ENCODE measurements at regions not wholly inside any gene's neighbourhood (a gene's known extent, or its start where the extent isn't known, plus 50 kb on each side); places are given as distances from the start of the nearest gene placed in this dataset.

- CTCF ChIA-PET = no interaction called here
- H3K9me3 ChIP-seq (ENCODE audit: control insufficient read depth, insufficient read depth, low read length) = no peaks in the 10 kb centered on the region
- no peak overlapping the region for H3K4ac ChIP-seq (ENCODE audit: low read depth, low read length)
- in situ Hi-C loops (cut with MboI; ENCODE audit: low sequenced_read_pairs) (no loop called here), intact Hi-C loops (cut with micrococcal nuclease) (no loop called here), dilution Hi-C loops (cut with HindIII; ENCODE audit: low sequenced_read_pairs, unreplicated experiment) (no loop called here)
- H2BK20ac ChIP-seq (ENCODE audit: low read depth, low read length) = no peak overlapping the region
- H4K5ac ChIP-seq (ENCODE audit: low read depth, low read length) = no peak overlapping the region
- no peak overlapping the region for H2AK9ac ChIP-seq (replicated peaks; ENCODE audit: low read depth, low read length, poor library complexity)
- no TSS peak for BruUV-seq (replicated peaks)
- POLR2A ChIA-PET (ENCODE audit: unreplicated experiment) = no interaction called here
- no peak overlapping the region for H3K27ac ChIP-seq (ENCODE audit: insufficient read depth, low read length)
- H4K8ac ChIP-seq (ENCODE audit: low read depth in 2 of 2, low read length in 2 of 2) = no peak overlapping the region
- no peak overlapping the region for H3K9ac ChIP-seq (ENCODE audit: low read depth, low read length)
- H3K18ac ChIP-seq (ENCODE audit: low read depth, low read length) = no peak overlapping the region
- no peak overlapping the region for H2AFZ ChIP-seq (replicated peaks; ENCODE audit: low read length, poor library complexity)
- H3K4me1 ChIP-seq (ENCODE audit: control insufficient read depth, insufficient read depth, low read length) = no peaks in the 10 kb centered on the region
- no peak overlapping the region for H2BK15ac ChIP-seq (ENCODE audit: low read depth, low read length)
- ATAC-seq (ENCODE audit: low read depth) = no peak
- no peaks in the 10 kb centered on the region for H3K79me1 ChIP-seq (ENCODE audit: low read depth in 1 of 2, low read length in 2 of 2)
- no peak overlapping the region for H2BK120ac ChIP-seq (ENCODE audit: low read depth, low read length)
- no peak overlapping the region for H3K4me2 ChIP-seq (ENCODE audit: low read depth, low read length)
- no peak overlapping the region for H4K91ac ChIP-seq (ENCODE audit: insufficient read depth, low read depth, low read length)
- H3K56ac ChIP-seq (ENCODE audit: extremely low read depth, insufficient read depth, low read length) = no peak overlapping the region
- no peak overlapping the region for H3K14ac ChIP-seq (replicated peaks; ENCODE audit: low read depth, low read length)
- no peak for DNase-seq
- no peaks in the 10 kb centered on the region for H4K20me1 ChIP-seq (ENCODE audit: insufficient read depth, low read length)
- TF ChIP-seq BHLHE40 (IDR thresholded peaks at IDR 0.05; ENCODE audit: low read depth, low read length) (no peak), CEBPB (IDR thresholded peaks at IDR 0.05; ENCODE audit: low read depth, low read length) (no peak), NFE2L2 (IDR thresholded peaks at IDR 0.05; ENCODE audit: low read depth, low read length) (no peak), ELK1 (IDR thresholded peaks at IDR 0.05; ENCODE audit: borderline replicate concordance, low read depth, low read length) (no peak), FOS (IDR thresholded peaks at IDR 0.05; ENCODE audit: low read depth, low read length) (no peak), CTCF (conservative IDR thresholded peaks at IDR 0.05; ENCODE audit: low read depth, low read length) (no peak), MAFK (IDR thresholded peaks at IDR 0.05; ENCODE audit: low read depth, low read length) (no peak), RAD21 (IDR thresholded peaks at IDR 0.05; ENCODE audit: low read length) (no peak), RFX5 (IDR thresholded peaks at IDR 0.05; ENCODE audit: low read depth, low read length) (no peak), CHD1 (IDR thresholded peaks at IDR 0.05; ENCODE audit: low read depth, low read length) (no peak), SMC3 (IDR thresholded peaks at IDR 0.05; ENCODE audit: low read depth, low read length) (no peak), USF2 (IDR thresholded peaks at IDR 0.05; ENCODE audit: low read depth, low read length) (no peak), MXI1 (IDR thresholded peaks at IDR 0.05; ENCODE audit: borderline replicate concordance, low read depth, low read length) (no peak), RCOR1 (IDR thresholded peaks at IDR 0.05; ENCODE audit: insufficient replicate concordance, low read length) (no peak)
- H2AK5ac ChIP-seq (ENCODE audit: low read depth, low read length) = no peak overlapping the region
- no peaks in the 10 kb centered on the region for H3K36me3 ChIP-seq (ENCODE audit: control insufficient read depth, insufficient read depth, low read length)
- H3K23ac ChIP-seq (ENCODE audit: low read depth, low read length) = no peak overlapping the region
- no CpG with 5 or more reads among the region's 1 CpG for WGBS, 2 experiments (ENCODE audit: extremely low coverage in 2 of 2, insufficient read length in 1 of 2)
- no peak overlapping the region for H3K4me3 ChIP-seq (ENCODE audit: insufficient read depth, low read depth, low read length)
- no peaks in the 10 kb centered on the region for H3K27me3 ChIP-seq (ENCODE audit: control insufficient read depth, insufficient read depth, low read length)
- no peak overlapping the region for H2BK5ac ChIP-seq (ENCODE audit: low read depth, low read length, poor library complexity, severe bottlenecking)
- H3K9me1 ChIP-seq (ENCODE audit: insufficient read depth, low read length) = no peaks in the 10 kb centered on the region
Observed at GRCh38 chr1:163684785-163685184, 363.0 kb downstream of the NUF2 start.

Data from IMR-90 (cell line).